Fibroblast of peridontal ligament (primary cell): ENCODE measurements at regions not wholly inside any gene's neighbourhood (a gene's known extent, or its start where the extent isn't known, plus 50 kb on each side); places are given as distances from the start of the nearest gene placed in this dataset.
A peak's percentile ranks its signal among the peaks of the same experiment; 100 is the strongest.
"Not testable (repeated sequence)": the region's sequence is repeated elsewhere in the genome, so short reads cannot be mapped to it uniquely, and the experiment has no call there.

Experiments
- DNase-seq: peaks from one replicate; pipeline ENCODE4 v3.0.0-alpha.2; 2010; ENCODE audit errors: extremely low read depth

- DNase-seq = peak; percentile 48
These were observed 153.6 kb downstream of the MAGEB17 start for GRCh38 chrX:16320765-16321355.

- DNase-seq = no peak
These were observed 166.2 kb downstream of the MAGEB17 start for GRCh38 chrX:16333453-16333852.

DNA sequence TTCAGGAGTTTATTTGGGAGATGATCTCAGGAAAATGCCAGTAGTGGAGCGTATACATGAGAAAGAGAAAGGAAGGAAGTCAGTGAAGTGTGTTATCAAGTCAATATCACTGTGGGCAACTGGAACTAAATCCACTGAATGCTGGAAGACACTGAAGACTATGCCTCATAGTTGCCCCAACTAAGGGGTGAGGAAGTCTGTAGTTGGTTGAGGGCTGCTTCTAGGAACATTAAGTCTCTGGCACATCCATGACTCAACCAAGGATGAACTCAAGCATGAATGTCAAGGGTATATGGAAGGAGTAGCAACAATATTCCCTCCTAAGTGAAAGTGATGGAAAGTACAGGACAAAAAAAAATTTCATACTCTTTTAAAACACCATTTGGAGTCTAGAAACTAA lies 167.9 kb downstream of the MAGEB17 start:
- DNase-seq = no peak

DNA sequence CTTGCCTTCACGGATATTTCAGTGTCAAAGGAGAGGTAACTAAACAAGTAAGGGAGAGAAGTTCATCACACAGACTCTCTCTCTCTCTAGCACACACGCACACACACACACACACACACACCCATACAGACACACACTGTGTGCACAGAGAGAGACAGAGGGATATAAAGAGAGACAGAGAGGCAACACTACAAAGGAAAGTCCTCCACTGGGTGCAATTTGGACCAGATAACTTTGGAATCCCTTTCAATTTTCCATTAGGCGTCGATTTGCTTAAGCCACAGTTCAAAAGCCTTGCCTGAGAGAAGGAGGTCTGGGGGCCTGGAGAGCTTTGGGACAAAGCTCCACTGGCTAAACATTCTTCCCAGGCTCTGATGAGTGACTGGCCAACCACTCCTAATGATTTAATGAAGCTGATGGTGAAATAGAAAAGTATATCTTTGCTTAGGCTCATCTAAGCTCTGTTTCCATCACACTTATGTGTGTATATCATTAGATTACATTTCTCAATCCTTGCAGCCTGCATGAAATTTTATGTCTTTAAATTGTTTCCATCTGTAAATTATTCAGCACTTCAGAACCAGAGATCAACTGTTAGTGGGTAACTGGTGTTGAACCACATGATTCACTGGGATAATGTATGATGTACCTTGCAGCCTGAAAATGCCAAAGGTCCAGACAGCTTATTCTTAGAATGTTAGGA lies 180.8 kb downstream of the MAGEB17 start:
- DNase-seq = peak; percentile 53

DNA sequence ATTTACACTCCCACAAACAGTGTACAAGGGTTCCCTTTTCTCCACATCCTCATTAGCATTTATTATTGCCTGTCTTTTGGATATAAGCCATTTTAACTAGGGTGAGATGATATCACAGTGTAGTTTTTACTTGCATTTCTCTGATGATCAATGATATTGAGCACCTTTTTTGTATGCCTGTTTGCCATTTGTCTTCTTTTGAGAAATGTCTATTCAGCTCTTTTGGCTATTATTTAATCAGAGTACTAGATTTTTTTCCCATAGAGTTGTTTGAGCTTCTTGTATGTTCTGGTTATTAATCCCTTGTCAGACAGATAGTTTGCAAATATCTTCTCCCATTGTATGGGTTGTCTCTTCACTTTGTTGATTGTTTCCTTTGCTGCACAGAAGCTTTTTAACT lies 190.6 kb downstream of the MAGEB17 start:
- no peak for DNase-seq

- DNase-seq = not testable (repeated sequence)
These were observed 192.8 kb downstream of the MAGEB17 start for GRCh38 chrX:16360056-16360455.

- no peak for DNase-seq
These were observed 201.4 kb downstream of the MAGEB17 start for GRCh38 chrX:16368696-16369095.

GRCh38 chrX:16376056-16376455 lies 208.8 kb downstream of the MAGEB17 start:
- no peak for DNase-seq

DNA sequence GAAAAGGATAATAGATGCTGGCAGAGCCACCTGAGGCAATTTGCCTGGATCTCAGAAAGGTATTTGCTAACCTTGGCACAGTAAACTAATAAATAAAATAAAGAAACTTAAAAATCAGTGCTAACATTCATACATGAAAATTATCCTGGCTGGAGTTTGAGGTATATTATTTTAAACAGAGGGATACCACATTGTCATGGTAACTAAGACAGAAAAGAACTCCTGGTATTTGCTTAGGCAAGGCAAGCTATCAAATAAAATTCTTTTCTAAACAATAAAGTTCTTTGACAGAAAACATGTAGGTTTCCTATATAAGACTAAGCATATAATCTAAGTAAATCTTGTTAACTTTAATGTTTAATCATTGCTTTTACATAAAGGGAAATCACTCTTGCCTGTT lies 218.8 kb downstream of the MAGEB17 start:
- peak; percentile 32 for DNase-seq

DNA sequence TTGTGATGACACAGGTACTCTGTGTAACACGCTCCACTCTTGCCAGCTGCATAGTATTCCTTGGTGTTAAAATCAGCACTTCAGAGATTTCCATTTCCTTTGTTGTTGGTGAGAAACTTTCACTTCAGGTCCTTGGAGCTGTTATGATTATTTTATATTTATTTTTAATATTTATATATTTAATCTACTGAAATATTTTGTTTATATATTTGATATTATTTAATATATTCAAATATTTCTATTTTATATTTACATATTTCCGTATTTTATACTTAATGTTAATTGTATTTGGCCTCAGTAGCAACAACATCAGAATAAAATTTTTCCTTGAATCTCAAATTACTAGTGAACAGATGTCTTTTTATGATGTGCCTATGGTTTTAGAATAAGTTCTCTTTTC lies 225.3 kb downstream of the MAGEB17 start:
- no peak for DNase-seq

- no peak for DNase-seq
These were observed 227.0 kb downstream of the MAGEB17 start for GRCh38 chrX:16394290-16394689.

DNA sequence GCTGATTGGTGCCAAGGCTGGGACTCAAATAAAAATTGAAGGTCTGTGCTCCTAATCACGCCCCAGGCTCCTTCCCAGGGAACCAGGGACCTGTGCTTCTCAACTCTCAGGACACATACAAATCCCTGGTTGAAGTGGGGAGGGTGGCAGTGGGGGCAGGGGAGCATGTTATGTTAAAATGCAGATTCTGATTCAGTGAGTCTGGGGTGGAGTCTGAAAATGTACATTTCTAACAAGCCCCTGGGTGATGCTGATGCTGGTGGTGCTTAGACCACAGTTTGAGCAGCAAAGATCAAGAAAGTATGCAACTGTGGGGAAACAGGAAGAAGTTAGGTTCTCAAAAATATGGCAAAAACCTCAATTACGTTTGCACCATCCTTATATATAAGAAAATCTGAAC lies 236.5 kb downstream of the MAGEB17 start:
- no peak for DNase-seq

DNA sequence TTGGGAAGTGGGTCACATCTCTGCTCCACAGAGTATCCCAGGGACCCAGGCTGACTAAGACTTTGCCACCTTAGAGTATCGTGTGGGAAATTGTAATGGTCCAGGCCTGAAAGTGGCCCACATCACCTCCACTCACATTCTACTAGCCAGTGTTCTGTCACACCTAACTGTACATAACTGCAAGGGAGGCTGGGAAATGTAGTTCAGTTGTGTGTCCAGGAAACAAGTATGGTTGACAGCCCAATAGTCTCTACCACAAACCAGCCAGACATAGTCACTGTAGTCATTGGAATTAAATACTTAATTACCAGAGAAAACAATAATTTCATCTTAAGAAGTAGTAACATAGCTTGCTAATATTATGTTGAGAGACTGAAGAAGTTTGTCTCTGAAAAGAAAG lies 233.4 kb upstream of the S100G start:
- DNase-seq = no peak

DNA sequence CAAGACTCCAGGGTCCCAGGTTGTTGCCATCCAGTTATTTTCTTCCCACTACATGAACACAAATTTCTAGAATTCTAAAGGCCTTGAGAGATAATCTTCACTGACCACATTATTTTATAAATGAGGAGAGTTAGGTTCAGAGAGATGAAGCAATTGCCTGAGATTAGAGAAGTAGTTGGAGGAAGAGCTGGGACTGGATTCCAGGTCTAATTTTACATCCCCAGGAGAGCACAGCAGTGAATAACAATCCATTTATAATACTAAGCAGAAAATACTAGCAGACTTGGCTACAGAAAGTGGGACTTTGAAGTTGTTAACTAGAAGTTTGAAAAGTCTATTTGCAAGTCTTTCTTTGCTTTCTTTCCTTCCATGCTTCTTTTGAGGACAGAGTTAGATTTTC lies 231.3 kb upstream of the S100G start:
- peak; percentile 53 for DNase-seq

DNA sequence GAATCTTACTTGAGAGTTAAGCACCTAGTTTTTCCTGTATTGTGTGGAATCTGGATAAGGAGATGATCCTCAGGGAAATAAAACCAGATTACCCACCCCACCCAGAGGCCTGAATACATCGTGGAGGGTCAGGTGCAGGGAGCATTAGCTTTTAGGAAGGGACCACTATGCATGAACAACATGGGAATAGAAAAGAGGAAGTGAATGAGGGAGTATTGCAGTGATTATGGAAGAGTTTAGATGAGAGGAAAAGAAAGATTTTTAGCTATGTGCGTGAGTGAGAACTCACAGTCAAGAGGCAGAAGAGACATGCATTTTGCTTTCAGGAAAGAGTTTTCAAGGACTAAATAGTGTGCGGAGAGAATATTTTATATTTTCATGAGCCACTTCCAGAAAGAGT lies 222.3 kb upstream of the S100G start:
- DNase-seq = no peak

- no peak for DNase-seq
These were observed 220.6 kb upstream of the S100G start for GRCh38 chrX:16429406-16429805.

DNA sequence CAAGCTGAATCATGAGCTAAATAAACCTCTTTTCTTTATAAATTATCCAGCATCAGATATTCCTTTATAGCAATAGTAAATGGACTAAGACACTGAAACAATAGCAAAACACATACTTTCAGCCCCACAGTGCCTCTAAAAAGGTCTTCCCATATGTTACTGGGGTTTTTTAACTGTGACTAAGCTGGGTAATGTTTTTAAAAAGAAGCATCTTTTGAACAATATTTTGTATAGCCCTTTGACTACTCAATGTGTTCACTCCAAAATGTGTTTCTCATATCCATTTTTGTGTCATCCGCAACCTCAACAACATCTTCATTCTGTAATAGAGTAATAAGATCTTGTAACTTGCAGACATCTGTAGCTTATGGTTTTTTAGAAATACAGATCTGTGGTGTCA lies 218.7 kb upstream of the S100G start:
- DNase-seq = no peak

GRCh38 chrX:16433021-16433420 lies 216.9 kb upstream of the S100G start:
- no peak for DNase-seq

DNA sequence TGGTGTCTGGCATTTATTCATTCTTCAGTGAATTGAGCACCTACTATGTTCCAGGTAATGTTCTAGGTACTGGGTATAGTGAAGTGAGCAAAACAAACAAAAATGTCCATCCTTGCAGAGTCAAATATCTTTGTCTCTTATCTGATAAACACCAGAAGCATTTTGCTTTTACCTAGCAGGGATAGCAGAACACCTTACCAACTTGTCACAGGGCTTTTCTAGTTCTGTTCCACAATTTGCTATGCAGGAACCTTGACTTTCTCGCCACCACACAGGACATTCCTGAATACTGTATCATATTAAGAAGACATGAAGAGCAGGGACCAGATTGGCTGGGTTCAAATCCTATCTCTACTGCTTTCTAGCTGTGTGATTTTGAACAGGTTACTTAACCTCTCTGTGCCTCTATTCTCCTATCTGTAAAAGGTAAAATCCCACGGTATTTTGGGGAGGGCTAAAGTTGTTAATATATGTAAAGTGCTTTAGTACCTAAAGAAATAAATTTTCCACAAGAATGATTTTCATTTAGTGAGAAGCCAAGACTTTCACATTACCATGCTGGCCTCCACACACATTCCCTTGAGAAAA lies 214.5 kb upstream of the S100G start:
- no peak for DNase-seq

DNA sequence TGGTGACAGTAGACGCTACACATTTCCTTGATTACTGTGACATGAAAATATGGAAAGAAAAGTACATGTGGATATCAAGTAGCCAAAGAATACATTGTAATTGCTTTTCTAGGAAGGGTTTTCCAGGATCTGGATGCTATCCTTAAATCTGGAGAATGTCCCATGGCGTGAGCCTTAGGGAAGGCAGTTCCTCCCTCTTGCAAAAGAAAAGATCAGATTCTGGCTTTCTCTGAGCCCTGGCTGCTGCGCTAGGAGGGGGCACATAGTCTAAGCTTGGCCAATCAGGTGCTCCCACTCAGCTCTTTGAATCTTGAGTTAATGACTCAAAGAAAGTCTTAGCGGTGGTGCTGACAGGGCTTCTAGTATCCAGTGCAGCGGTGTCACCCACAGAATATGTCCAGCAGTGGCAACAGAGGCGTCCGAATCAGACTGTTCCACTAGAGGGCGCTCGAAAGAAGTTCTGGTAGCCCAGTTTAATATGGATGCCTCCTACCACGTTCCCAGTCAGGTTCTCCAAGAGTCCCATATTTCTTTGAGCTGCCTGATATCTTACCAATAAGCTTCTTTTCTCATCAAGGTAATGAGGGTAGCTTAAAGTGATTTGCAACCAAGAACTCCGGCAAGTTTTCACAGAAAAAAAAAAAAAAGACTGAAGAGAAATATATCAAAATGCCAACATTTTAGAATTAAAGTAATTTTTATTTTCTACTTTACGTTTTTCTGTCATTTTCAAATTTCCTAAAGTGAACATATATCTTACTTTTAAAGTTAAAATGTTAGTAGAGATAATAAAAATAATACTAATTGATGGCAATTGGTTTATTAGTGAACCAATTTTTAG lies 213.4 kb upstream of the S100G start:
- DNase-seq = peak; percentile 72

DNA sequence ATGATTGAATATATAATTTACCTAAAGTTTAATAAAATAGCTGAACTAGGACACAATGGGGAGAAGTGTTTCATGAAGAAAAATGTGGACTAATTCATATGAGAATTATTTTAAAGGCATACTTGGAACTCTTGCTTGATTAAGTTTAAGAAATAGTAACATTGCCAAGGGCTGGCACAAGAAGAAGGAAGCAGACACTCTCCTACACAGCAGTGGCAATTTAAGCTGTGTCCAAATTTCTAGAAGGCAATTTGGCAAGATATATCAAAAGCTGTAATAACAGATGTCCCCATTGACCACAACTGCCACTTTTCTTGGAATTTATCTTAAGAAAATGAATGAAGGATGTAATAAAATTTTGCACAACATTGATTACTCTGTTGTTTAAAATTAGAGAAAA lies 209.5 kb upstream of the S100G start:
- DNase-seq = no peak

GRCh38 chrX:16444353-16444752 lies 205.6 kb upstream of the S100G start:
- DNase-seq = peak; percentile 62
